GM12891 (cell line): ENCODE measurements at regions not wholly inside any gene's neighbourhood (a gene's known extent, or its start where the extent isn't known, plus 50 kb on each side); places are given as distances from the start of the nearest gene placed in this dataset.

Experiments
- PAX5 ChIP-seq: IDR thresholded peaks from 2 replicates; pipeline ENCODE4 v1.6.1; 2011; ENCODE audit warnings: low read length, moderate library complexity, mild to moderate bottlenecking; ENCODE audit not compliant: insufficient read depth, severe bottlenecking
- POLR2A ChIP-seq: IDR thresholded peaks from 2 replicates; pipeline ENCODE4 v1.6.1; 2011; ENCODE audit warnings: low read depth, low read length, control low read depth
- POLR2AphosphoS5 ChIP-seq: IDR thresholded peaks from 2 replicates; pipeline ENCODE4 v1.6.1; 2011; ENCODE audit warnings: low read depth, low read length, control low read depth
- POU2F2 ChIP-seq: IDR thresholded peaks from 2 replicates; pipeline ENCODE4 v1.6.1; 2011; ENCODE audit warnings: low read depth, mild to moderate bottlenecking, control low read depth, low read length, moderate library complexity
- SPI1 ChIP-seq: IDR thresholded peaks from 2 replicates; pipeline ENCODE4 v1.6.1; 2011; ENCODE audit warnings: low read depth, low read length, control low read depth
- TAF1 ChIP-seq: IDR thresholded peaks from 2 replicates; pipeline ENCODE4 v1.6.1; 2011; ENCODE audit warnings: low read depth, low read length, control low read depth

DNA sequence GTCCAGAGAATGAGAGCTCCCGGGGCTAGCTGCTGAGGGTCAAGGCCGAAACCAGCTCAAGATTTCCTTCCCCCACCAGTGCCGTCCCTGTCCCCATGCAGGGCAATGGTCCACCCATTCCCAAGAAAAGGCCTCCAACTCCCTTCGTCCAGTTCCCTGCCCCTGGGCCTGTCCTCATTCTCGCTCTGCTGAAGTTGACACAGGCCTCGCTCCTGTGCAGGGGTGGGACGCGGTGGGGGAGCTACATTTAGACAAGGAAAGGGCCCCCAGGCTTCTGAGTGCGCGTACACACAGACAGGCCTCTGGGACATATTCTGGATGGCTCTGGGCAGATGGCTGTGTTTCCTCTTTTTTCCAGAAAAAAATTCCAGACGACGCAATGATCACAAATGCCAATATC, 188.3 kb downstream of the ETS2 start:
- no peak for TF ChIP-seq POLR2AphosphoS5
- TF ChIP-seq POLR2A = no peak
- no peak for TF ChIP-seq PAX5
- no peak for TF ChIP-seq TAF1
- TF ChIP-seq SPI1 = no peak
- no peak for TF ChIP-seq POU2F2
